Activated CD8-positive, alpha-beta memory T cell treated with anti-CD3 and anti-CD28 coated beads for 24 hours (primary cell): ENCODE measurements at regions not wholly inside any gene's neighbourhood (a gene's known extent, or its start where the extent isn't known, plus 50 kb on each side); places are given as distances from the start of the nearest gene placed in this dataset.

Experiments used
- DNase-seq: peaks from one replicate; pipeline ENCODE4 v3.0.0-alpha.2; 2020

DNA sequence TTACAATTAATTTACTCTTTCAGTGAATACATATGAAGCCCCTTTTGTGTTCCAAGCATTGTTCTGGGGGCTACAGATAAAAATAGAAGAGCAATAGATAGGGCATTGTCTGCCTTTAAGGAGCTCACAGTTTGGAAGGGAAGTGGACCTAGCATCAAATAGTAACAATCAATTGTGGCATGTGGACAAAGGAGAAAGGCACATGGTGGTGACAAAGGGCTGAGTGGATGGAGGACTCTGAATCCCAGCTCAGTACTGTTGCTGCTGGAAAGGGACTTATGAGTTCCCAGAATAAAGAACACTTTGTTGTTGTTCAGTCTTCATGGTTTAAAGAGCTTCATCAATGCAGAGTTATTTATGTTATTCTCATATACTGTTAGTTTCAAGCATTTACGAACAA lies 217.7 kb downstream of the HRH4 start:
- DNase-seq = no peak

- no peak for DNase-seq
Measured at GRCh38 chr18:24678626-24679025, 218.2 kb downstream of the HRH4 start.

DNA sequence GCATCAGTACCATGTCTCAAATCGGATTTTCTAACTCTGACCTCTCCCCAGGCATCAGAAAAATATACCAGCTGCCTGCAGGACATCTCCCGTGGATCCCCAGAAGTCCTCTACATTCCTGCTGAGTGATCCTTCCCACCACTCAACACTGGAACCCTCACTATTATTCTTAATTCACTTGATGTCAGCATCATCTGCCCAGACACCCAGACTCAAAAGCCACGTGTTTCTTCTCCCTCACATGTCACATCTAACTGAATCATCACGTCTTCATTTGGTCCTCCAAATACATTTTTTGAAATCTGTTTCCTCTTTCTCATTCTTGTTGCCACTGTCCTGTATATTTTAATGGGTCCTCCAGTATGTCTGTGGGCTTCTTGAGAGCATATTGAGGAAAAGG lies 218.6 kb downstream of the HRH4 start:
- DNase-seq = no peak

GRCh38 chr18:24683925-24684324 lies 223.5 kb downstream of the HRH4 start:
- no peak for DNase-seq

GRCh38 chr18:24685254-24685959 lies 225.0 kb downstream of the HRH4 start:
- no peak for DNase-seq

- DNase-seq = no peak
Measured at GRCh38 chr18:24695168-24695567, 234.7 kb downstream of the HRH4 start.

DNA sequence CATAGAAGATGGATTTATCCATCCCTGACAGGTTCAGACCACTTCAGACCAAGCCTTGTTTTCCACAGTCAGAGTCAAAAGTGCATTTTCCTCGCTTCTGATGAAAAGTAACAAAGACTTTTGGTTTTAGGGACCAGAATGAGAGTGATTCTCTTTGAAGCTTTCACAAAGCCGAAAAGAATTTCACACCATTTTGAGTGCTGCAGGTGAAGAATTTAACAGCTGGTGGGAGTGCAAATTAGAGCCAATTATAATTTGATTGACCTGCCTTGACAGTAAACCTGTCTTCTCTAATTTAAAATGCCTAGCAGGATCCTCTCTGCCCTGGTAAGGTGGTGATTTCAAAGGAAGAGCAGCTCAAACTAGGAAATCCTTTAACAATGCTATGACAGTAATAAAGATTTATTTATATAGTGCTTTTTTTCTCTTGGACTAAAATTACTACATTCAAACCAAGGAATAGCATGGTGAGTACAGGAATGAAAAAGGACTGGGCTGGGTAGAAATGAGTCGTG lies 241.6 kb downstream of the HRH4 start:
- no peak for DNase-seq

GRCh38 chr18:24703316-24703715 lies 242.9 kb downstream of the HRH4 start:
- no peak for DNase-seq

- no peak for DNase-seq
Measured at GRCh38 chr18:24704946-24705630, 244.7 kb downstream of the HRH4 start.

DNA sequence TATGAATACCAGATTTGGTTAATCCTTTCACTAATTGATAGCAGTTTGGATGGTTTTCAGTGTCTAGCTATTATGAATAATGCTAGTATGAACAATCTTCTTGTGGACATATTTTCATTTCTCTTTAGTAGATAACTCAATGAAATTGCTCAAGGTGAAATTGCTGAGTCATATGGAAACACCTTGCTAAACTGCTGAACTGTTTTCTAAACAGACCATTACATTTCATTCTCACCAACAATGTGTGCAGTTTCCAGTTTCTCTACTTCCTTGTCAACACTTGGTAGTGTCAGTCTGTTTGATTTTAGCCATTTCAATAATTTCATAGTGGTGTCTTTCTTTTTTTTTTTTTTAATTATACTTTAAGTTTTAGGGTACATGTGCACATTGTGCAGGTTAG lies 250.0 kb downstream of the HRH4 start:
- DNase-seq = no peak

- no peak for DNase-seq
Measured at GRCh38 chr18:24719791-24720190, 259.4 kb downstream of the HRH4 start.

GRCh38 chr18:24721388-24721787 lies 261.0 kb downstream of the HRH4 start:
- no peak for DNase-seq

GRCh38 chr18:24725644-24726415 lies 265.4 kb downstream of the HRH4 start:
- DNase-seq = no peak

- peak; percentile 67 for DNase-seq
Measured at GRCh38 chr18:24726727-24727492, 266.5 kb downstream of the HRH4 start.

- no peak for DNase-seq
Measured at GRCh38 chr18:24727685-24728084, 267.2 kb downstream of the HRH4 start.

GRCh38 chr18:24731158-24731557 lies 270.7 kb downstream of the HRH4 start:
- no peak for DNase-seq

- no peak for DNase-seq
Measured at GRCh38 chr18:24731981-24732380, 271.5 kb downstream of the HRH4 start.

- no peak for DNase-seq
Measured at GRCh38 chr18:24734058-24734457, 273.6 kb downstream of the HRH4 start.

DNA sequence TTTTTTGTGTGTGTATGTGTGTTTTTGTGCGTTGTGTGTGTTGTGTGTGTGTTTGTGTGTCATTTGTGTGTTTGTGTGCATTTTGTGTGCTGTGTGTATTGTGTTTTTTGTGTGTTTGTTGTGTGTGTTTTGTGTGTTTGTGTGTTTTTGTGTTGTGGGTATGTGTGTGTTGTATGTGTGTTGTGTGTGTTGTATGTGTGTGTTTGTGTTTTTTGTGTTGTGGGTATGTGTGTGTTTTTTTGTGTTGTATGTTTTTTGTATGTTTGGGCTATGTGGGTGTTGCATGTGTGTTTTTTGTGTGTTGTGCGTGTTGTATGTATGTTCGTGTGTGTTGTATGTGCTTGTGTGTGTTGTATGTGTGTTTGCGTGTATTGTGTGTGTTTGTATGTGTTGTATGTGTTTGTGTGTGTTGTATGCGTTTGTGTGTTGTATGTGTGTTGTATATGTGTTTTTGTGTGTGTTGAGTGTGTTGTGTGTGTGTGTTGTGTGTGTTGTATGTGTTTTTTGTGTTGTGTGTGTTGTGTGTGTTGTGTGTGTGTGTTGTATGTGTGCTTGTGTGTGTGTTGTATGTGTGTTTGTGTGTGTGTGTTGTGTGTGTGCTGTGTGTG lies 275.3 kb downstream of the HRH4 start:
- no peak for DNase-seq

- no peak for DNase-seq
Measured at GRCh38 chr18:24736662-24737330, 276.4 kb downstream of the HRH4 start.

DNA sequence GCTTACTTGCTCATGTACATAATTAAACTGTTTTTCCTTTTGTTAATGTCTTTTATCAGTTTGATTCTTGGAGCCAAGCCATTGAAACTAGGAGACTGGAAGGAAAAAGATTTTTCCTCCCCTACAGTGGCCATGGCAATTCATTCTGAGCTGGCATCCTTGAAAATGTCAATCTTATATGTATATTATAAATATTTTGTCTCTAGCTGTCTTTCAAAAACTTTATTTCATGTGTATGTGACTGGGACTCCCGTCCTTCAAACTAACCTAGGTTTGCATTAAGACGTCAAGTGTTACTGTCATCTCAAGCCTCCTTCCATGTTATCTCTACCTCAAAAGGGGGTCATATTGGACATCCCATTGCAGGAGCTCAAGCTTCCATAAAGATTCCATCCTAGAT lies 280.4 kb downstream of the HRH4 start:
- DNase-seq = no peak

DNA sequence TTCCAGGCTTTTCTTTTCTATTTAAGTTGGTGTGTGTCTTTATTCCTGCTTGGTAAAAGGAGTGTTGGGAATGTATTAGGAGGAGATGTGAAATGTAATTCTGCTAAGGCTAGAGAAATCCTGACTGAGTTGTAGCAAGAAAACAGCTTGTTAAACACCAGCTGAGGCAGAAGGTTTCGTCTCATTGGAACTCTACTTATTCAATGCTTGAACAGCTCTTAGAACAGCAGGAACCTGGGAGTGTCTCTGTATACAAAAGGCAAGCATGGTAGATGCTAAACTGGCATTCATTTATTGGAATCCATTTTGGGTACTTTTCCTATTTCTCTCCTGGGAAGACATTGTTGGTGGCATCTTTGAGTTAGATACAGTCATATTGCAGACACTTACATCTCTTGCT lies 280.9 kb downstream of the HRH4 start:
- no peak for DNase-seq
